ENCODE measurements at regions not wholly inside any gene's neighbourhood (a gene's known extent, or its start where the extent isn't known, plus 50 kb on each side); places are given as distances from the start of the nearest gene placed in this dataset.

GRCh38 chr2:12852135-12852534 is 135.4 kb downstream of the TRIB2 start:
- TF ChIP-seq YY1 (IDR thresholded peaks at IDR 0.05; ENCODE audit: insufficient read depth, insufficient read length) (no peak), ZNF274 (IDR thresholded peaks at IDR 0.05; ENCODE audit: low read depth, low read length) (no peak), SUZ12 (IDR thresholded peaks at IDR 0.05; ENCODE audit: extremely low read depth, insufficient read depth, insufficient read length) (no peak)

All from NT2/D1 (cell line).